H9 (cell line): ENCODE measurements at regions not wholly inside any gene's neighbourhood (a gene's known extent, or its start where the extent isn't known, plus 50 kb on each side); places are given as distances from the start of the nearest gene placed in this dataset.

Experiments used
- DNase-seq: peaks from one replicate; pipeline ENCODE4 v3.0.0-alpha.2; 2017
- H2AFZ ChIP-seq: one replicate; pipeline ENCODE4 v1.6.1; 2013; ENCODE audit warnings: mild to moderate bottlenecking, low read length, control low read depth, moderate library complexity
- H2AK5ac ChIP-seq: 2 replicates; pipeline ENCODE4 v1.6.1; 2013; ENCODE audit warnings: low read length, control low read depth, mixed read lengths; ENCODE audit not compliant: insufficient read length
- H2BK120ac ChIP-seq: one replicate; pipeline ENCODE4 v1.6.1; 2013; ENCODE audit warnings: low read depth, mild to moderate bottlenecking, low read length, control low read depth, inconsistent platforms; ENCODE audit not compliant: poor library complexity, severe bottlenecking
- H2BK12ac ChIP-seq: 2 replicates; pipeline ENCODE4 v1.6.1; 2013; ENCODE audit warnings: low read length, control low read depth, mixed read lengths, low read depth; ENCODE audit not compliant: insufficient read length
- H2BK15ac ChIP-seq: 2 replicates; pipeline ENCODE4 v1.6.1; 2013; ENCODE audit warnings: low read depth, low read length, control low read depth
- H2BK20ac ChIP-seq: one replicate; pipeline ENCODE4 v1.6.1; 2013; ENCODE audit warnings: low read depth, mild to moderate bottlenecking, low read length, control low read depth, inconsistent platforms; ENCODE audit not compliant: poor library complexity, severe bottlenecking
- H2BK5ac ChIP-seq: 2 replicates; pipeline ENCODE4 v1.6.1; 2013; ENCODE audit warnings: low read length, control low read depth, mixed read lengths; ENCODE audit not compliant: insufficient read length
- H3K14ac ChIP-seq: 2 replicates; pipeline ENCODE4 v1.6.1; 2013; ENCODE audit warnings: low read length, control low read depth; ENCODE audit not compliant: insufficient read depth
- H3K18ac ChIP-seq: 2 replicates; pipeline ENCODE4 v1.6.1; 2013; ENCODE audit warnings: low read depth, mild to moderate bottlenecking, mixed read lengths, low read length, control low read depth; ENCODE audit not compliant: insufficient read length
- H3K23ac ChIP-seq: 2 replicates; pipeline ENCODE4 v1.6.1; 2013; ENCODE audit warnings: low read length, control low read depth, mixed read lengths, low read depth; ENCODE audit not compliant: insufficient read length
- H3K23me2 ChIP-seq: 2 replicates; pipeline ENCODE4 v1.6.1; 2013; ENCODE audit warnings: low read depth, mild to moderate bottlenecking, mixed read lengths, low read length, control low read depth; ENCODE audit not compliant: insufficient read length, poor library complexity, severe bottlenecking
- H3K27ac ChIP-seq: 2 replicates; pipeline ENCODE4 v1.5.1; 2013; ENCODE audit warnings: low read length, control low read depth, mixed read lengths, low read depth; ENCODE audit not compliant: insufficient read length
- H3K27me3 ChIP-seq: 2 replicates; pipeline ENCODE4 v1.6.1; 2013; ENCODE audit warnings: low read length, control low read depth, inconsistent platforms; ENCODE audit not compliant: insufficient read depth
- H3K4ac ChIP-seq: 2 replicates; pipeline ENCODE4 v1.6.1; 2013; ENCODE audit warnings: low read depth, mild to moderate bottlenecking, control low read depth, inconsistent platforms, low read length, moderate library complexity
- H3K4me1 ChIP-seq: 2 replicates; pipeline ENCODE4 v1.6.1; 2013; ENCODE audit warnings: low read length, control low read depth, inconsistent platforms; ENCODE audit not compliant: insufficient read depth
- H3K4me2 ChIP-seq: 2 replicates; pipeline ENCODE4 v1.6.1; 2013; ENCODE audit warnings: low read length, control low read depth, mixed read lengths; ENCODE audit not compliant: insufficient read length, insufficient read depth
- H3K56ac ChIP-seq: 2 replicates; pipeline ENCODE4 v1.6.1; 2013; ENCODE audit warnings: low read depth, mild to moderate bottlenecking, mixed read lengths, low read length, control low read depth; ENCODE audit not compliant: insufficient read length
- H3K79me1 ChIP-seq: 2 replicates; pipeline ENCODE4 v1.6.1; 2013; ENCODE audit warnings: low read depth, mild to moderate bottlenecking, moderate library complexity, low read length, control low read depth, inconsistent platforms; ENCODE audit not compliant: insufficient read depth, poor library complexity, severe bottlenecking
- H3K79me2 ChIP-seq: 2 replicates; pipeline ENCODE4 v1.6.1; 2013; ENCODE audit warnings: low read length, control low read depth, inconsistent platforms; ENCODE audit not compliant: insufficient read depth
- H3K9ac ChIP-seq: 2 replicates; pipeline ENCODE4 v1.6.1; 2013; ENCODE audit warnings: low read length, control low read depth, mixed read lengths; ENCODE audit not compliant: insufficient read length; ENCODE audit errors: extremely low read depth
- H3K9me3 ChIP-seq: one replicate; pipeline ENCODE4 v1.6.1; 2013; ENCODE audit warnings: low read depth, low read length, inconsistent platforms; ENCODE audit not compliant: control insufficient read depth
- H3T11ph ChIP-seq: one replicate; pipeline ENCODE4 v1.6.1; 2013; ENCODE audit warnings: mild to moderate bottlenecking, low read length, control low read depth, inconsistent platforms
- H4K20me1 ChIP-seq: one replicate; pipeline ENCODE4 v1.6.1; 2013; ENCODE audit not compliant: control insufficient read depth, insufficient read length, insufficient read depth
- H4K5ac ChIP-seq: 2 replicates; pipeline ENCODE4 v1.6.1; 2013; ENCODE audit warnings: low read depth, mild to moderate bottlenecking, mixed read lengths, low read length, control low read depth; ENCODE audit not compliant: insufficient read length
- H4K8ac ChIP-seq: replicated peaks from 2 replicates; pipeline ENCODE4 v1.6.1; 2013; ENCODE audit warnings: low read length, control low read depth, mixed read lengths, low read depth; ENCODE audit not compliant: insufficient read length
- H4K91ac ChIP-seq: 2 replicates; pipeline ENCODE4 v1.6.1; 2013; ENCODE audit warnings: low read depth, mild to moderate bottlenecking, moderate library complexity, mixed read lengths, low read length, control low read depth; ENCODE audit not compliant: insufficient read length
- H3K27ac Mint-ChIP-seq, 3 experiments: 2 replicates in 2 of 3; 3 replicates in 1 of 3; pipeline ENCODE4 v1.8.0; 2020 to 2021; ENCODE audit warnings: mixed read lengths in 3 of 3, mild to moderate bottlenecking in 1 of 3, moderate library complexity in 1 of 3
- H3K27me3 Mint-ChIP-seq: 2 replicates; pipeline ENCODE4 v1.8.0; 2021; ENCODE audit warnings: low read depth, mild to moderate bottlenecking, moderate library complexity, mixed read lengths
- H3K36me3 Mint-ChIP-seq, 3 experiments: 2 replicates in 2 of 3; 3 replicates in 1 of 3; pipeline ENCODE4 v1.8.0; 2020 to 2021; ENCODE audit warnings: low read depth in 3 of 3, mixed read lengths in 3 of 3; ENCODE audit not compliant: insufficient read depth in 1 of 3
- H3K4me1 Mint-ChIP-seq, 2 experiments: 2 replicates each; pipeline ENCODE4 v1.8.0; 2020; ENCODE audit warnings: mixed read lengths in 2 of 2
- H3K4me3 Mint-ChIP-seq, 2 experiments: 2 replicates in 1 of 2; 3 replicates in 1 of 2; pipeline ENCODE4 v1.8.0; 2020 to 2021; ENCODE audit warnings: mild to moderate bottlenecking in 2 of 2, mixed read lengths in 2 of 2, moderate library complexity in 1 of 2
- H3K9me3 Mint-ChIP-seq, 2 experiments: 2 replicates in 1 of 2; 3 replicates in 1 of 2; pipeline ENCODE4 v1.8.0; 2020; ENCODE audit warnings: mild to moderate bottlenecking in 2 of 2, mixed read lengths in 2 of 2, moderate library complexity in 1 of 2
- CTCF ChIP-seq: fragments of 200-600 bp; sonication (generic); conservative IDR thresholded peaks from 3 replicates; pipeline ENCODE4 v1.8.0; 2021; ENCODE audit warnings: antibody characterized with exemption, mild to moderate bottlenecking

- Histone ChIP-seq H2AFZ (no peak overlapping the region), H2BK15ac (no peak overlapping the region), H3K27me3 (no peaks in the 10 kb centered on the region), H3K23ac (no peak overlapping the region), H3K56ac (no peak overlapping the region), H4K5ac (no peak overlapping the region), H4K8ac (no peak overlapping the region), H3K14ac (no peak overlapping the region), H2BK20ac (no peak overlapping the region), H3K4me2 (no peak overlapping the region), H3K79me2 (no peaks in the 10 kb centered on the region), H3K4ac (no peak overlapping the region), H3K18ac (no peak overlapping the region), H3K4me1 (no peaks in the 10 kb centered on the region), H3K9ac (no peak overlapping the region), H3K9me3 (no peaks in the 10 kb centered on the region), H2BK12ac (no peak overlapping the region), H2BK120ac (no peak overlapping the region), H3K27ac (no peak overlapping the region), H4K20me1 (no peaks in the 10 kb centered on the region), H4K91ac (no peak overlapping the region), H2AK5ac (no peak overlapping the region), H3K79me1 (no peaks in the 10 kb centered on the region), H3T11ph (no peak overlapping the region), H3K23me2 (no peaks in the 10 kb centered on the region), H2BK5ac (no peak overlapping the region)
- no peaks in the 10 kb centered on the region for H3K27me3 Mint-ChIP-seq
- H3K36me3 Mint-ChIP-seq, result no peaks in the 10 kb centered on the region; a peak in 1 of 7 replicates
- no peak overlapping the region for H3K27ac Mint-ChIP-seq
- no peak for DNase-seq
- H3K9me3 Mint-ChIP-seq, result peaks cover 40 to 59% of the 10 kb centered on the region in 2 experiments
- no peak overlapping the region for H3K4me3 Mint-ChIP-seq
- TF ChIP-seq CTCF, result no peak
- H3K4me1 Mint-ChIP-seq, result no peaks in the 10 kb centered on the region; a peak in 1 of 4 replicates
These were observed 89.8 kb upstream of the SPANXB1 start for GRCh38 chrX:140912606-140913005.
